Cardiac fibroblast (primary cell): ENCODE measurements at regions not wholly inside any gene's neighbourhood (a gene's known extent, or its start where the extent isn't known, plus 50 kb on each side); places are given as distances from the start of the nearest gene placed in this dataset.
"Not testable (repeated sequence)": the region's sequence is repeated elsewhere in the genome, so short reads cannot be mapped to it uniquely, and the experiment has no call there.

Experiments used
- DNase-seq, 2 donors: peaks; one replicate each; pipeline versions ENCODE4 v3.0.0 to v3.0.0-alpha.2; 2010; ENCODE audit warnings: low read depth in 2 of 2
- H3K4me3 ChIP-seq, 2 donors: replicated peaks in 1 of 2; 1 replicate in 1 of 2; 2 replicates in 1 of 2; pipeline ENCODE4 v1.5.1; 2011; ENCODE audit warnings: low read depth in 2 of 2, low read length in 2 of 2, mild to moderate bottlenecking in 2 of 2, moderate library complexity in 1 of 2
- TF ChIP-seq, protein P1 (sequence below): IDR thresholded peaks from one replicate; pipeline ENCODE4 v1.5.1; 2011; ENCODE audit warnings: low read depth, mild to moderate bottlenecking, low read length, inconsistent platforms

DNA sequence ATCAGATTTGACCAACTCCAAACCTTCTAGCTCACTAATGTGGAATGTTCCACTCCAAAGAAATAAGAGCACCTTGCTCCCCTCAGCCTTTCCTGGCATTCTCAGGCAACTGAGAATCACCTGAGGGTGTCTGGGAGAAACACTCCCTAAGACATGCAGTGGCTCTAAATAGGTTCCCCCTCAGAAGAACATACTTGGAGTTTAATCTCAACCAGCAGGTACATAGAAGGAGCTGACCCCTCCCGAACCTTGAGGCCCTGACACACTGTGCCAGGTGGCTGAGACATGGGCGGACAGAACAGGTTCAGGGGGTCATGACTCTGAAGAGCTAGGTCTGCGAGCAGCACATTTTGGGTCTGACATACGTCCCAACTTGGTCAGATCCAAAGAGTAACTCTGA, 107.6 kb upstream of the MAP3K4 start:
- H3K4me3 ChIP-seq = no peak overlapping the region
- TF ChIP-seq, protein P1, sequence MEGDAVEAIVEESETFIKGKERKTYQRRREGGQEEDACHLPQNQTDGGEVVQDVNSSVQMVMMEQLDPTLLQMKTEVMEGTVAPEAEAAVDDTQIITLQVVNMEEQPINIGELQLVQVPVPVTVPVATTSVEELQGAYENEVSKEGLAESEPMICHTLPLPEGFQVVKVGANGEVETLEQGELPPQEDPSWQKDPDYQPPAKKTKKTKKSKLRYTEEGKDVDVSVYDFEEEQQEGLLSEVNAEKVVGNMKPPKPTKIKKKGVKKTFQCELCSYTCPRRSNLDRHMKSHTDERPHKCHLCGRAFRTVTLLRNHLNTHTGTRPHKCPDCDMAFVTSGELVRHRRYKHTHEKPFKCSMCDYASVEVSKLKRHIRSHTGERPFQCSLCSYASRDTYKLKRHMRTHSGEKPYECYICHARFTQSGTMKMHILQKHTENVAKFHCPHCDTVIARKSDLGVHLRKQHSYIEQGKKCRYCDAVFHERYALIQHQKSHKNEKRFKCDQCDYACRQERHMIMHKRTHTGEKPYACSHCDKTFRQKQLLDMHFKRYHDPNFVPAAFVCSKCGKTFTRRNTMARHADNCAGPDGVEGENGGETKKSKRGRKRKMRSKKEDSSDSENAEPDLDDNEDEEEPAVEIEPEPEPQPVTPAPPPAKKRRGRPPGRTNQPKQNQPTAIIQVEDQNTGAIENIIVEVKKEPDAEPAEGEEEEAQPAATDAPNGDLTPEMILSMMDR = no peak
- DNase-seq = no peak

- not testable (repeated sequence) for H3K4me3 ChIP-seq, DNase-seq
These were observed 102.4 kb upstream of the MAP3K4 start for GRCh38 chr6:160889148-160889547.

GRCh38 chr6:160891690-160892089, 99.9 kb upstream of the MAP3K4 start:
- peak in 1 of 2 donors; percentile 12 for DNase-seq
- no peak overlapping the region for H3K4me3 ChIP-seq
- TF ChIP-seq, protein P1 = no peak

DNA sequence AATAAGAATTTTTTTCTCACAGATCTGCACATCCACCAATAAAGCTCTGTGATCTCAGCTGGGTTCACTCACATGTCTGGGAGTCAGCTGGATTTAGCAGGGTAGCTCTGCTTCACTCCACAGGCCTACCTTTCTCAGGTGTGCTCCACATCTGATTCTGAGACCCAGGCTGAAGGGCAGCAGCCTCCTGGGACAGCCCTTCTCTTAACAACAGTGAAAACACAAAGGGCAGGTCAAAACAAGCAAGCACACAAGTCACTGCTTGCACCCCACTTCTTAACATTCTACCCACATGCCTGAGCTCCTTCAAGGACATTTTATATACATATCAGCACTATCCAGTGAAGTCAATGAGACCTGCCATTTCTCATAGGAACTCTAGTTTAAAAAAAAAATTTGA, 96.0 kb upstream of the MAP3K4 start:
- DNase-seq = no peak
- no peak overlapping the region for H3K4me3 ChIP-seq
- TF ChIP-seq, protein P1 = no peak

DNA sequence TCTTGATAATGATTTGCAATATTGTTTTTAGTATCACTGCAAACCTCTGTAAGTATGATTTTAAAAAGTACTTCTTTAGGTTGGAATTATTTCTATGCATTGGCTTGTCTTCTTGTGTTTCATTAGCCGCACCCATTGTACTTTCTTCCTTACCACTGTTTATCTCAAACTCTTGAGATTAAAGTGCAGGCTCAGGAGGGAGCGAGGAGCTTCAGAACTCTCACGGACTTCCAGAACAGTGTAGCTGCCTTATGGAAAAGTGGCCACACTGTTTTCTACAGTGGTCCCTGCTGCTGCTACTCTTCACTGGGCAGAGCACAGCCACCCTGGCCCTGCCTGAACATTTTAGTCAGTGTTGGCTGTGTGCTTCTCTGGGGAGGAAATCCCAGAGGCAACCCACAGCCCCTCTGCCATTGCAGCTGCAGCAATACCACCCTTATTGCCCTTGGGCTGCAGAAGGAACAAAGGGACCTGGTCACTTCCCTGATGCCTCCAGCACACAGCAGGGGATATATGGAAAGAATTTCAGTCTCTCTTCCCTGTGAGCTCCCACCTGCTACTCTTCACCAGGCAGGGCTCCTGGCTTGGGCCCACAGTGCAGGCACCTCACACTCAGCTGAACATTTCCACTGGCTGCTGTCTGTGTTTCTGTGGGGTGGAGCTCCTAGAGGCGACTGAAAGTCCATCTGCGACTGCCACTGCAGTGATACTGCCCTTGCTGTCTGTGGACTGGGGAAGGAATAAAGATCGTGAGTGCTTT, 91.7 kb upstream of the MAP3K4 start:
- TF ChIP-seq, protein P1 = no peak
- H3K4me3 ChIP-seq = no peak overlapping the region
- DNase-seq = no peak

DNA sequence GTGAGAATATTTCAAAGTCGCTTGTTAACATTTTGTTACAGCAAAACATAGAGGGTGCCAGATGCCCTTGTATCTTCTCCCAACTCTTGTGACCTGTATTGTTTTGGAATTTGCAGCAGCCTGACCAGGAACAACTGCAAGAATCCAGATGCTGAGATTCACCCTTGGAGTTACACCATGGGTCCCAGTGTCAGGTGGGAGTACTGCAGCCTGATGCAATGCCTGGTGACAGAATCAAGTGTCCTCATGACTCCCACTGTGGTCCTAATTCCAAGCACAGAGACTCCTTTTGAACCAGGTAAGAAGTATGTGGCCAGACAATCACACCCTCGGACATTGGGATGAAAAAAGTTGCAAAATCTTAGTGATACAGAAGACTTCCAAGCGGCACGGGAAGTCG, 79.6 kb upstream of the MAP3K4 start:
- no peak for DNase-seq
- no peak overlapping the region for H3K4me3 ChIP-seq
- TF ChIP-seq, protein P1 = no peak

GRCh38 chr6:160912411-160912810, 79.2 kb upstream of the MAP3K4 start:
- H3K4me3 ChIP-seq = no peak overlapping the region
- TF ChIP-seq, protein P1 = no peak
- DNase-seq = no peak
